H9 (cell line): ENCODE measurements at regions not wholly inside any gene's neighbourhood (a gene's known extent, or its start where the extent isn't known, plus 50 kb on each side); places are given as distances from the start of the nearest gene placed in this dataset.

ENCODE experiments used
- DNase-seq: peaks from one replicate; pipeline ENCODE4 v3.0.0-alpha.2; 2017
- H2AFZ ChIP-seq: one replicate; pipeline ENCODE4 v1.6.1; 2013; ENCODE audit warnings: mild to moderate bottlenecking, low read length, control low read depth, moderate library complexity
- H2AK5ac ChIP-seq: 2 replicates; pipeline ENCODE4 v1.6.1; 2013; ENCODE audit warnings: low read length, control low read depth, mixed read lengths; ENCODE audit not compliant: insufficient read length
- H2BK120ac ChIP-seq: one replicate; pipeline ENCODE4 v1.6.1; 2013; ENCODE audit warnings: low read depth, mild to moderate bottlenecking, low read length, control low read depth, inconsistent platforms; ENCODE audit not compliant: poor library complexity, severe bottlenecking
- H2BK12ac ChIP-seq: 2 replicates; pipeline ENCODE4 v1.6.1; 2013; ENCODE audit warnings: low read length, control low read depth, mixed read lengths, low read depth; ENCODE audit not compliant: insufficient read length
- H2BK15ac ChIP-seq: 2 replicates; pipeline ENCODE4 v1.6.1; 2013; ENCODE audit warnings: low read depth, low read length, control low read depth
- H2BK20ac ChIP-seq: one replicate; pipeline ENCODE4 v1.6.1; 2013; ENCODE audit warnings: low read depth, mild to moderate bottlenecking, low read length, control low read depth, inconsistent platforms; ENCODE audit not compliant: poor library complexity, severe bottlenecking
- H2BK5ac ChIP-seq: 2 replicates; pipeline ENCODE4 v1.6.1; 2013; ENCODE audit warnings: low read length, control low read depth, mixed read lengths; ENCODE audit not compliant: insufficient read length
- H3K14ac ChIP-seq: 2 replicates; pipeline ENCODE4 v1.6.1; 2013; ENCODE audit warnings: low read length, control low read depth; ENCODE audit not compliant: insufficient read depth
- H3K18ac ChIP-seq: 2 replicates; pipeline ENCODE4 v1.6.1; 2013; ENCODE audit warnings: low read depth, mild to moderate bottlenecking, mixed read lengths, low read length, control low read depth; ENCODE audit not compliant: insufficient read length
- H3K23ac ChIP-seq: 2 replicates; pipeline ENCODE4 v1.6.1; 2013; ENCODE audit warnings: low read length, control low read depth, mixed read lengths, low read depth; ENCODE audit not compliant: insufficient read length
- H3K23me2 ChIP-seq: 2 replicates; pipeline ENCODE4 v1.6.1; 2013; ENCODE audit warnings: low read depth, mild to moderate bottlenecking, mixed read lengths, low read length, control low read depth; ENCODE audit not compliant: insufficient read length, poor library complexity, severe bottlenecking
- H3K27ac ChIP-seq: 2 replicates; pipeline ENCODE4 v1.5.1; 2013; ENCODE audit warnings: low read length, control low read depth, mixed read lengths, low read depth; ENCODE audit not compliant: insufficient read length
- H3K27me3 ChIP-seq: 2 replicates; pipeline ENCODE4 v1.6.1; 2013; ENCODE audit warnings: low read length, control low read depth, inconsistent platforms; ENCODE audit not compliant: insufficient read depth
- H3K4ac ChIP-seq: 2 replicates; pipeline ENCODE4 v1.6.1; 2013; ENCODE audit warnings: low read depth, mild to moderate bottlenecking, control low read depth, inconsistent platforms, low read length, moderate library complexity
- H3K4me1 ChIP-seq: 2 replicates; pipeline ENCODE4 v1.6.1; 2013; ENCODE audit warnings: low read length, control low read depth, inconsistent platforms; ENCODE audit not compliant: insufficient read depth
- H3K4me2 ChIP-seq: 2 replicates; pipeline ENCODE4 v1.6.1; 2013; ENCODE audit warnings: low read length, control low read depth, mixed read lengths; ENCODE audit not compliant: insufficient read length, insufficient read depth
- H3K56ac ChIP-seq: 2 replicates; pipeline ENCODE4 v1.6.1; 2013; ENCODE audit warnings: low read depth, mild to moderate bottlenecking, mixed read lengths, low read length, control low read depth; ENCODE audit not compliant: insufficient read length
- H3K79me1 ChIP-seq: 2 replicates; pipeline ENCODE4 v1.6.1; 2013; ENCODE audit warnings: low read depth, mild to moderate bottlenecking, moderate library complexity, low read length, control low read depth, inconsistent platforms; ENCODE audit not compliant: insufficient read depth, poor library complexity, severe bottlenecking
- H3K79me2 ChIP-seq: 2 replicates; pipeline ENCODE4 v1.6.1; 2013; ENCODE audit warnings: low read length, control low read depth, inconsistent platforms; ENCODE audit not compliant: insufficient read depth
- H3K9ac ChIP-seq: 2 replicates; pipeline ENCODE4 v1.6.1; 2013; ENCODE audit warnings: low read length, control low read depth, mixed read lengths; ENCODE audit not compliant: insufficient read length; ENCODE audit errors: extremely low read depth
- H3K9me3 ChIP-seq: one replicate; pipeline ENCODE4 v1.6.1; 2013; ENCODE audit warnings: low read depth, low read length, inconsistent platforms; ENCODE audit not compliant: control insufficient read depth
- H3T11ph ChIP-seq: one replicate; pipeline ENCODE4 v1.6.1; 2013; ENCODE audit warnings: mild to moderate bottlenecking, low read length, control low read depth, inconsistent platforms
- H4K20me1 ChIP-seq: one replicate; pipeline ENCODE4 v1.6.1; 2013; ENCODE audit not compliant: control insufficient read depth, insufficient read length, insufficient read depth
- H4K5ac ChIP-seq: 2 replicates; pipeline ENCODE4 v1.6.1; 2013; ENCODE audit warnings: low read depth, mild to moderate bottlenecking, mixed read lengths, low read length, control low read depth; ENCODE audit not compliant: insufficient read length
- H4K8ac ChIP-seq: replicated peaks from 2 replicates; pipeline ENCODE4 v1.6.1; 2013; ENCODE audit warnings: low read length, control low read depth, mixed read lengths, low read depth; ENCODE audit not compliant: insufficient read length
- H4K91ac ChIP-seq: 2 replicates; pipeline ENCODE4 v1.6.1; 2013; ENCODE audit warnings: low read depth, mild to moderate bottlenecking, moderate library complexity, mixed read lengths, low read length, control low read depth; ENCODE audit not compliant: insufficient read length
- H3K27ac Mint-ChIP-seq, 3 experiments: 2 replicates in 2 of 3; 3 replicates in 1 of 3; pipeline ENCODE4 v1.8.0; 2020 to 2021; ENCODE audit warnings: mixed read lengths in 3 of 3, mild to moderate bottlenecking in 1 of 3, moderate library complexity in 1 of 3
- H3K27me3 Mint-ChIP-seq: 2 replicates; pipeline ENCODE4 v1.8.0; 2021; ENCODE audit warnings: low read depth, mild to moderate bottlenecking, moderate library complexity, mixed read lengths
- H3K36me3 Mint-ChIP-seq, 3 experiments: 2 replicates in 2 of 3; 3 replicates in 1 of 3; pipeline ENCODE4 v1.8.0; 2020 to 2021; ENCODE audit warnings: low read depth in 3 of 3, mixed read lengths in 3 of 3; ENCODE audit not compliant: insufficient read depth in 1 of 3
- H3K4me1 Mint-ChIP-seq, 2 experiments: 2 replicates each; pipeline ENCODE4 v1.8.0; 2020; ENCODE audit warnings: mixed read lengths in 2 of 2
- H3K4me3 Mint-ChIP-seq, 2 experiments: 2 replicates in 1 of 2; 3 replicates in 1 of 2; pipeline ENCODE4 v1.8.0; 2020 to 2021; ENCODE audit warnings: mild to moderate bottlenecking in 2 of 2, mixed read lengths in 2 of 2, moderate library complexity in 1 of 2
- H3K9me3 Mint-ChIP-seq, 2 experiments: 2 replicates in 1 of 2; 3 replicates in 1 of 2; pipeline ENCODE4 v1.8.0; 2020; ENCODE audit warnings: mild to moderate bottlenecking in 2 of 2, mixed read lengths in 2 of 2, moderate library complexity in 1 of 2
- CTCF ChIP-seq: fragments of 200-600 bp; sonication (generic); conservative IDR thresholded peaks from 3 replicates; pipeline ENCODE4 v1.8.0; 2021; ENCODE audit warnings: antibody characterized with exemption, mild to moderate bottlenecking
- WGBS: extraction: QIAGEN DNeasy Blood & Tissue Kit; methylation state at CpG from one replicate; pipeline ENCODE4 v1.1.7; 2013; ENCODE audit warnings: missing lambda C conversion rate, low lambda C conversion rate, mixed read lengths; ENCODE audit not compliant: insufficient read length; ENCODE audit errors: extremely low coverage; 5-methylcytosine and 5-hydroxymethylcytosine counted together

- Histone ChIP-seq H2BK12ac (no peak overlapping the region), H4K5ac (no peak overlapping the region), H2BK15ac (no peak overlapping the region), H2AFZ (no peak overlapping the region), H2BK5ac (no peak overlapping the region), H3T11ph (no peak overlapping the region), H2AK5ac (no peak overlapping the region), H3K79me2 (no peaks in the 10 kb centered on the region), H3K23ac (no peak overlapping the region), H3K27me3 (no peaks in the 10 kb centered on the region), H2BK20ac (no peak overlapping the region), H4K91ac (no peak overlapping the region), H3K14ac (no peak overlapping the region), H4K20me1 (no peaks in the 10 kb centered on the region), H3K9ac (no peak overlapping the region), H3K56ac (no peak overlapping the region), H3K9me3 (no peaks in the 10 kb centered on the region), H3K79me1 (no peaks in the 10 kb centered on the region), H4K8ac (no peak overlapping the region), H3K4ac (no peak overlapping the region), H3K4me1 (no peaks in the 10 kb centered on the region), H3K4me2 (no peak overlapping the region), H3K23me2 (no peaks in the 10 kb centered on the region), H3K18ac (no peak overlapping the region), H3K27ac (no peak overlapping the region), H2BK120ac (no peak overlapping the region)
- Mint-ChIP-seq H3K4me1 (peaks cover 5 to 7% of the 10 kb centered on the region in 2 experiments; a peak in 3 of 4 replicates), H3K27me3 (no peaks in the 10 kb centered on the region), H3K27ac (no peak overlapping the region), H3K4me3 (no peak overlapping the region), H3K9me3 (no peaks in the 10 kb centered on the region), H3K36me3 (no peaks in the 10 kb centered on the region)
- no peak for TF ChIP-seq CTCF
- no peak for DNase-seq
- no CpG with 5 or more reads among the region's 1 CpG for WGBS
Observed at GRCh38 chr4:177692907-177693306, 250.7 kb upstream of the AGA start.
